ENCODE measurements at regions not wholly inside any gene's neighbourhood (a gene's known extent, or its start where the extent isn't known, plus 50 kb on each side); places are given as distances from the start of the nearest gene placed in this dataset.

DNA sequence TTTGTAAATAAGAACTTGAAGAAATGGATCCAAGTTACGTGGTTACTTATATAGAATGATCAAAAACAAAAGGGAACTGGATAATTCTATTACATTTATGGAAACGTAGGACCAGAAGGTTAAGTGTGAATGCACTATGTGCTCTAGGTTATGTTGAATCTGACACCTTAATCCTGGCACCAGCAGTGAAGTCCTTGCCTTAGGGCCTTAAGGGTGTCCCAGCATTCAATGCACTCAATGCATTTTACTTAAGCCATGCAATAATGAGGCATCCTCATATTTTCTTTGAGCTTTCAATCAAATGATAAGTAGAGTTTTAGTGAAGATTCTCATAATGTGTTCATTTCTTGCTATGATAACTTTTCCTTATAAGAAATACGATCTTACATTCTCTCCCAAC lies 178.3 kb upstream of the AGR3 start:
- TF ChIP-seq, protein P1, sequence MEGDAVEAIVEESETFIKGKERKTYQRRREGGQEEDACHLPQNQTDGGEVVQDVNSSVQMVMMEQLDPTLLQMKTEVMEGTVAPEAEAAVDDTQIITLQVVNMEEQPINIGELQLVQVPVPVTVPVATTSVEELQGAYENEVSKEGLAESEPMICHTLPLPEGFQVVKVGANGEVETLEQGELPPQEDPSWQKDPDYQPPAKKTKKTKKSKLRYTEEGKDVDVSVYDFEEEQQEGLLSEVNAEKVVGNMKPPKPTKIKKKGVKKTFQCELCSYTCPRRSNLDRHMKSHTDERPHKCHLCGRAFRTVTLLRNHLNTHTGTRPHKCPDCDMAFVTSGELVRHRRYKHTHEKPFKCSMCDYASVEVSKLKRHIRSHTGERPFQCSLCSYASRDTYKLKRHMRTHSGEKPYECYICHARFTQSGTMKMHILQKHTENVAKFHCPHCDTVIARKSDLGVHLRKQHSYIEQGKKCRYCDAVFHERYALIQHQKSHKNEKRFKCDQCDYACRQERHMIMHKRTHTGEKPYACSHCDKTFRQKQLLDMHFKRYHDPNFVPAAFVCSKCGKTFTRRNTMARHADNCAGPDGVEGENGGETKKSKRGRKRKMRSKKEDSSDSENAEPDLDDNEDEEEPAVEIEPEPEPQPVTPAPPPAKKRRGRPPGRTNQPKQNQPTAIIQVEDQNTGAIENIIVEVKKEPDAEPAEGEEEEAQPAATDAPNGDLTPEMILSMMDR (IDR thresholded peaks at IDR 0.05) = no peak
- Histone ChIP-seq H3K27ac (no peak overlapping the region), H3K4me3 (no peak overlapping the region), H3K9me3 (no peaks in the 10 kb centered on the region), H3K27me3 (no peaks in the 10 kb centered on the region), H3K36me3 (no peaks in the 10 kb centered on the region), H3K4me1 (peaks cover 8 to 26% of the 10 kb centered on the region in 2 donors)
- intact Hi-C loops (cut with DNase I) = no loop called here
- ATAC-seq (no peak), DNase-seq (no peak)

GRCh38 chr7:17061443-17061842 lies 179.7 kb upstream of the AGR3 start:
- intact Hi-C loops (cut with DNase I) = no loop called here
- TF ChIP-seq, protein P1 (IDR thresholded peaks at IDR 0.05) = no peak
- Histone ChIP-seq H3K4me3 (no peak overlapping the region), H3K27ac (no peak overlapping the region), H3K27me3 (no peaks in the 10 kb centered on the region), H3K4me1 (peaks cover 8 to 26% of the 10 kb centered on the region in 2 donors), H3K36me3 (no peaks in the 10 kb centered on the region), H3K9me3 (no peaks in the 10 kb centered on the region)
- no peak for DNase-seq
- peak; percentile 87 for ATAC-seq

DNA sequence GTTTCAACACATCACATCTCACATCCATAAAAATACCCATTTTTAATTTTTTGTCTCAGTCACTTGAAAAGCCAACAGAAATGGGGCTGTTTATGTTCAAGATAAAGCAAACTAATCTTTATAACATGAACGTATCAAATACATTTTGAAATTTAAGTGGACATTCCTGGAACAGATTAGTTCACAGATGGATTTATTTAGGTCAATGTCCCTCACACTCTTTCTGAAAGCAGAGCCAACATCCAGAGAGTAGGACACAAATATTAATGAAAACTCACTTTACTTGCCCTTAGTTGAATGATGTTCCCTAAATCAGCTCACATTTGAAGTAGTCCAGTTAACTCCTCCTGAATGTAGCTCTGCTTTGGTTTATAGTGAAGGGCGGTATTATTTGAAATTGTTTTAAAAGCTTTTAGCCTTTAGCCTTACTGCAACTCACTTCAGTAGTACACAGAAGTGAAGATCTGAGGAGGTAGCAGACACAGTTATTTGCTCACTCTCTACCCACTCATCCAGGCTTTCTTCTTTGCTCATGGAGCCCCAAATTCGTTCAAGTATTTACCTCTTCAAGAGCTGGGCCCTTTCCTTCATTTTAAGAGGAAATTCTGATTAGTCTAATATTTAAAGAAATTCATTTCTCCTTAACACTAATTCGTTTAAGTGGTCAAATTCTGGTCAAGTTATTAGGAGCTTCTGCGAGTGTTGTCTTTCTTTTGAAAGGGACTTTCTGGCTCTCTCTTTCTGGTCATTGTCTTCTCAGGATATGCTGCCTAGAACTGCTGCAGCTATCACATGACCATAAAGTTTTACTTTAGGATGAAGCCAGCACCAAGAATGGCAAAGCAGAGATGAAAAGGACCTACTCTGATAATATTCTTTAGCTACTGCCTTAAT lies 180.6 kb upstream of the AGR3 start:
- TF ChIP-seq, protein P1 (IDR thresholded peaks at IDR 0.05) = no peak
- no peak overlapping the region for H3K4me3 ChIP-seq
- H3K27me3 ChIP-seq = no peaks in the 10 kb centered on the region
- H3K27ac ChIP-seq = no peak overlapping the region
- DNase-seq = no peak
- peaks cover 8 to 26% of the 10 kb centered on the region in 2 donors for H3K4me1 ChIP-seq
- intact Hi-C loops (cut with DNase I) = no loop called here
- no peak for ATAC-seq
- H3K36me3 ChIP-seq = no peaks in the 10 kb centered on the region
- H3K9me3 ChIP-seq = no peaks in the 10 kb centered on the region

DNA sequence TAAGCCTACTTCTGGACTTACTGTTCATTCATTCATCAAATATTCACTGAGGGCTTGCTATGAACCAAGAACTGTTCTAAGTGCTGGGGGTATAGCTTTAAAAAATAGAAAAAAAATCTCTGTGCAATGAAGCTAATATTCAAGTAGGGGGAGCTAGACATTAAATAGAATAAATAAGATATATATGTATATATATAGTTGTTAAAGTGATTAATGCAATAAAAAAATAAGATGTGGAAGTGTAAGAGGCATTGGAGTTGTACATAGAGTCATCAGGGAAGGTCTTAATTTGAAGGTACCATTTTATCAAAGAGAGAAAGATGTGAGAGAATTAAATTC lies 181.2 kb upstream of the AGR3 start:
- Histone ChIP-seq H3K4me3 (no peak overlapping the region), H3K4me1 (peaks cover 8 to 23% of the 10 kb centered on the region in 2 donors), H3K27me3 (no peaks in the 10 kb centered on the region), H3K36me3 (no peaks in the 10 kb centered on the region), H3K9me3 (no peaks in the 10 kb centered on the region), H3K27ac (no peak overlapping the region)
- TF ChIP-seq, protein P1 (IDR thresholded peaks at IDR 0.05) = no peak
- intact Hi-C loops (cut with DNase I) = no loop called here
- peak; percentile 18 for ATAC-seq
- DNase-seq = no peak

GRCh38 chr7:17067691-17068090 lies 185.9 kb upstream of the AGR3 start:
- intact Hi-C loops (cut with DNase I) = no loop called here

More at GRCh38 chr7:17067691-17068090, 185.9 kb upstream of the AGR3 start:
- TF ChIP-seq, protein P1 (IDR thresholded peaks at IDR 0.05) = no peak
- H3K27ac ChIP-seq = no peak overlapping the region
- no peaks in the 10 kb centered on the region for H3K9me3 ChIP-seq
- H3K27me3 ChIP-seq = no peaks in the 10 kb centered on the region
- no peaks in the 10 kb centered on the region for H3K36me3 ChIP-seq
- peaks cover 0 to 16% of the 10 kb centered on the region in 2 donors for H3K4me1 ChIP-seq
- ATAC-seq (no peak), DNase-seq (no peak)
- H3K4me3 ChIP-seq = no peak overlapping the region
